HG02973 (cell line): ENCODE measurements at regions not wholly inside any gene's neighbourhood (a gene's known extent, or its start where the extent isn't known, plus 50 kb on each side); places are given as distances from the start of the nearest gene placed in this dataset.
"Not testable (repeated sequence)": the region's sequence is repeated elsewhere in the genome, so short reads cannot be mapped to it uniquely, and the experiment has no call there.

ENCODE experiments used
- ATAC-seq: cut with Tn5 transposase; IDR thresholded peaks from one replicate; pipeline ENCODE4 v1.9.1; 2021; ENCODE audit warnings: moderate library complexity; ENCODE audit not compliant: unreplicated experiment

DNA sequence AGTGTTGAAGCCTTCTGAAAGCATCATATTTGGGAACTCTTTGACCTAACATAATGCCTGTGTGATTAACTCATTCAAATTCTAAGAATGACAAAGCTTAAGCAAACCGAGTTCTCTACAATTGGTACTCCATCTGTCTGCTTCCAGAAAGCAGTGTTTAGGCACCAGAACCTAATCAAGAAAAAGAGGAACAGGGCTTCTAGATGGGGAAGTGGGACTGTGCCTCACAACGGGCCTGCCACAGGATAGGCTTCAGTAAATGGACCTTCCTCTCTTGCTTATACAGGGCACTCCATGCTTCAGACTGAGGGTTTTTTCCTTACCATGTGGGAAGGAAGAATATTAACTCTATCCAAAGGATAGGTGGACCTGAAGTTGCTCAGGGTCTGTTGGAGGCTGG lies 808.1 kb downstream of the XPNPEP1 start:
- no peak for ATAC-seq

DNA sequence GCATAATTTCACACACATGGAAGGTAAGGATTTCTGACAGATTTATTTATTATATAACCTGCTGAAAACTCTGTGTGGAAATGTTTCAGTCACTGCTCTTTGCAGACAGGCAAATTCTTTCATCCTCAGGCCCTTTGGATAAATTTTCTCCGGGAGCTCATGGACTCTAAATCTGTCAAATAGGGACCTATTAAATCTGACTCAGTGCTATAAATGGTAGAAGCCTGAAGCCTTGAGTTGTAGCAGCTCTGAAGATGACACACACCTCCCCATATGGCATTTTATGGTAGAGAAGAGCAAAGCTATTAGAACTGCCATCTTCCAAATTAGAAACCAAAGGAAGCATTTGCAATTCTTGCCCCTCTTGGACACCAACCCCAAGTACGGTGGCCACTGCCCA lies 808.7 kb downstream of the XPNPEP1 start:
- ATAC-seq: no peak

DNA sequence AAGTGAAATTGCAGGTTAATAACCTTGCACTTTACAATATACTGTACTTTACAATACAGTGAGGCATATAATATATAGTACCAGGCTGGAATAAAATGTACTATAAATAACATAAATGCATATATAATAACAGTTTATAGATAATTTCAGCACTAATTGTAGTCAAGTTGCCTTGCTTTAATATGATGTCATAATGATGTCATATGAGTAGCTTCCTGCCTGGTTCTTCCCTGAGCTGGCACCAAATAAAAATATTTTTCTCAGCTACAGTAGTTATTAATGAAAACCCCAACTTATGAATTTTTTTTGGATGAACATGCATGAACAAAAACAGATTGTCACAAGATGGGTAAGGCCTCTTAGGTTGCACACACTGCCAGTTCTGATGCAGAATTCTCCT lies 816.7 kb downstream of the XPNPEP1 start:
- no peak for ATAC-seq

DNA sequence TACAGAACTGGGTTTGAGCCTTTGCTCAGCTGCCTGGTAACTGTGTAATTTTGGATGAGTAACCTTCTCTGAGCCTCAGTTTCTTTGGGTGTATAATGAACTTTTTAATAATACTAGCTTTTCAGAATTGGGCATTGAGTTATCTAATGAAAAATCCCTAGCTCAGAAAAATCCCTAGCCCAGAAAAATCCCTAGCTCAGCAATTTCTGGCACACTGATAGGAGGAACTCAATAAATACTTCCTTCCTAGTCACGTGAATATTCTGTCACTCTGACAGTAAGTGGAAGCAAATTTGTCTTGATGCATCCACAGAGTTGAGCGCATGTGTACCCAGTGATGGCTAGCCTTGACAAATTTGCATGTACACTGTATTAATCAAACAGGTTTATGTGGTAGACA lies 817.6 kb downstream of the XPNPEP1 start:
- no peak for ATAC-seq

DNA sequence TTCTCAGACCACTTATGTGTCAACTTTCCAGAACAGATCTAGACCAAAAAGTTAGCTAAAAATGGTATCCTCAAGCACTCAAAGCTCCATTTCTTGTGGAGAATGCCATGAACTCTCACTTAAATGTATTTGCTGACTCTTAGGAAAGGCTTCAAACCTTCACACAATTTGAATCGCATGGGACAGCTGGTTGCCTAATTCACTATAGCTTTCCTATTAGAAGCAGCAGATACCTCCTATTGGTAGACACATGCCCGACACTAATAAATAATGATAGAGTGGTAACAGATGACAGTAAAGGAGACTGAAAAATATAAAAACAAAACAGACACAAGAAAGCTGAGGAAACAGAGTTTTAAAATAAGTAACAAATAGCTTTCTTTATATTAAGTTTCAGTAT lies 818.5 kb downstream of the XPNPEP1 start:
- ATAC-seq: no peak

DNA sequence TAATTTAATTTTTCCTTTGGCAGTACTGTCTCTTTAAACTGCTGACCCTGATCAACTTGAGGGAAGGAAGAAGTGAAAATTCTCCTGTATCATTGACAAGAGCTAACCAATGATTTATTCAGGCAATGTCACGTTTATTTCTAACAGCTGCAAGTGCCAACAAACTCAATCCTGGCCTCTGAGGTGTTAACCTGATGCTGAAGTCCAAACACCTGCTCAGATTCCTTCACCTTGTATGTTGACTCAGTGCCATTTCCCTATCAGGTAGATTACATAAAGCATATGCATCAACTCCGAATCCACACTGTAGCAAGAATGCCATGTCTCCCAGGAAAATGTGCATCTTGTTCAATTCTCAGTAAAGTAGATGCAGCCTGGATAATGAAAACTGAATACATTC lies 820.0 kb downstream of the XPNPEP1 start:
- ATAC-seq: no peak

DNA sequence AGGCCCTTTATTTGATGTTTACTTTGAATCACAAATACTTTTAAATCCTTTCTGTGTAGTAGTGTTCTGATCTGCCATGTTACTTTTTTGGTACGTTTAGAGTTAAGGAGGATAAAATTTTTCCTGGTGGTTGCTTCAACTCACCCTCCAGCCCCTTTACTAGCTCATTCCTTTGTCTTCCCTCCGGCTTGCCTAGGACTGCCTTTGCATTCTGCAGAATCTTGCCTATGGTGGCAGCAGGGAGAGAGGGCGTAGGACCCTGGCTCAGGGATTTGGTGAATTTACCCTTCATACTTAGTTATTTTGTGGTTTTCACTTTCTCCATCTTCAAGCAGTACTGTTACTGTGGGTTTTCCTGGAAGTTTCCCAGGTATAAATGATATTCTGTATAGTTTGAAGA lies 833.5 kb downstream of the XPNPEP1 start:
- no peak for ATAC-seq

DNA sequence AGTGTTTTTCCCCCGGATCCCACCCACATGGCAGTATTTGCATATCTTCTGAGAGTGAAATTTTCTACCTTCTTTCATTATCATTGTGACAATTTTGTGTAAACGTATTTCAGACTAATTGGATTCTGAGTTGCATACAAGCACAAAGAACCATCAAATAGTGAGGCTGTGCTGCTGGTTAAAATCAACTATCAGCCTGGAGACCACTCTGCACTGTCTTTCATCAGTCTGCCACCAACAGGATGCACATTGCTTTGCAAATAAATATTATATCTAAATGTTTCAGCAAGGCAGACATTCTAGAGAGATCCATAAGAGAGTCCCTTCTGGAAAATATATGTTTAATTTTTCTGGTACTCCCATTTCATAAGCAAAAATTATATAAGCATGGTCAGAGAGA lies 851.8 kb downstream of the XPNPEP1 start:
- no peak for ATAC-seq

DNA sequence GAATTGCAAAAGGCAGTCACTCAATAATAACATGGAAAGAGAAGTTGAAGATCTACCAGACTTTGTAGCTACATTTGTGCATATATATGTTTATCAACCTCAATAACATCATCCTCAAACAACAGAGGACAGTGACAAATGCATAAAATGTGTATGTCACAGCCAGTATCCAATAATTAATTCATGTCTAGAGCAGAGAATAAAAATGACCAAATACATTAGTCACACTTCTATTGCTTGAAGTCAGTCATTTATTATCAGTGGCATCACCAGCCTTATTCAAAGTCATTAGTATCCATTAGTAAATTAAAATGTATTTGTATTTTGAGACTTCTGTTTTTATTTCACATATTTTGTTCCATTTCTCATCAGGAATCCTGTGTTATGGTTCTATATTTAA lies 852.8 kb downstream of the XPNPEP1 start:
- ATAC-seq: no peak

DNA sequence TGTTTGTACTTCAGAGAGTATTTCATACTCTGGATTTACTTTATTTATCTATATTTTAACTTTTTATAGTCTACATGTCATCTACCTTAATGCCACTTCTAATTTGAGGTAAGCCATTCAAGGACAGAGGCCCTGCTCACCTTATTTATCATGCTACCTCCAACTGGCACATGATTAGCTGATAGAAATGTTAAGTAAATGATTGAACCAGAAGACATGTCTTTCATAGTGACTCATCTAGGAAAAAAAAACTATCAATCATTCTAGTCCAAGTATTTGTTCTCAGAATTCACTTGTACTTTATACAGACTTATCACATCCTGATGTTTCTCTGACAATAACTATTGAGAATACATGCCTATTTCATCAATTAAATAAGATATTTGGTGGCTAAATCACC lies 856.3 kb downstream of the XPNPEP1 start:
- no peak for ATAC-seq

DNA sequence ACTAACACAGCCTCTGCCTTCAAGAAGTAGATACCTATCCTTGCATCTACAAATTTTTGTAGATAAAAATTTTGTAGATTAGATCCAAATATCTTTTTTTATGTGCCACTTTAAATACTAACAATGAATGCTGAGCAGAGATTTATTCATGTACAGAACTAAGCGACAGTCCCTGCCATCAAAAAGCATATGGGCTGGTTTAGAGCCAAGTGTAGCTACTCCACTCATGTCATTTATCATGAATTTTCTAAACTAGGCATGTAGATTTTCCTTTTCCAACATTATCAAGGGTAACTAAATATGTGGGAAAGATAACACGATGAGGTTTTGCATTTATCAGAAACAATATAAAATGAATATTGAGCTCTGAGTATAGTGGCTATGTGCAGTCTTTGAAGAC lies 857.5 kb downstream of the XPNPEP1 start:
- no peak for ATAC-seq

DNA sequence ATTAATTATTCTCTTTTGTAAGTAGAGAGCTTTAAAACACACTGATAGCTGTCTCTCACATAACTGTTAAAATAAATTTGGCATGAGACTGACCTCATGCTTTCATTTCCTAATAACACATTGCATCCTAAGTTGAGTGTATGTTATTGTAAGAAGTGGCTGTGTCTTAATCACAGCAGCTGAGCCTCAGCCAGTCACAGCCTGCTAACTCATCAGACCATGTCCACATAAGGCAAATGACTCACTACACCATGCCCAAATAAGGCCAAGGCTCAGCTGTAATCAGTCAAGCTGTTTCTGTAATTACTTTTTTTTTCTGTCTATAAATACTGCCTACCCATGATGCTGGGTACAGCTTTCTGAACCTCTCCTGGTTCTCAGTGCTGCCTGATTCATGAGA lies 860.9 kb downstream of the XPNPEP1 start:
- ATAC-seq: peak; percentile 73

DNA sequence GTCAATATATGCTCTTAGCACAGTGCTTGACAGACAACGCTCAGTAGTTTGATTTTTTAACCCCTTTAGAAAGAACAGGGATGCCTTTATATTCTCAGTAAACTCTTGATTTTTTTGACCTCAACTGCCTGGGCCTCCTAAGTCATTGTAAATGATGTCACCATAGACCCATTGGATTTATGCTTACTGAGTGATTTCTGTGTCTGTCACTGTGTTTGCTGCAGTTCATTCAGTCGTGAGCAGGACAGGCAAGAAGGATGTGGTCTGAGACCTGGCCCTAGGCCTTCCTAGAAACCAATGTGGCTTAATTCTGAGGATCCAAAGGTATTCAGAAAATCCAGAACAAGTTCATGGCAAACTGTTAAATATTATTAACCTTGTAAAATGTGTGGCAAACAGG lies 868.1 kb downstream of the XPNPEP1 start:
- no peak for ATAC-seq

DNA sequence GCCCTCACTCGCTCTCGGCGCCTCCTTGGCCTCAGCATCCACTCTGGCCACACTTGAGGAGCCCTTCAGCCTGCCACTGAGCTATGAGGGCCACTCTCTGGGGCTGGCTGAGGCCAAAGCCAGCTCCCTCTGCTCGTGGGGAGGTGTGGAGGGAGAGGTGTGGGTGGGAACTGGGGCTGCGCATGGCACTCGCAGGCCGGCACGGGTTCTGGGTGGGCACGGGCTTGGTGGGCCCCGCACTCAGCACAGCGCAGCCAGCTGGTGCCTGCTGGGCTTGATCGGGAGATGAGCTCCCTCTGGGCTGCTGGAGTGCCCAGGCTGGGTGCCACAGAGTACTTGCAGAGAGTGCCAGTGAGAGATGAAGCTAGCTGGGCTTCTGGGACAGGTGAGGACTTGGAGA lies 875.5 kb downstream of the XPNPEP1 start:
- ATAC-seq: no peak

DNA sequence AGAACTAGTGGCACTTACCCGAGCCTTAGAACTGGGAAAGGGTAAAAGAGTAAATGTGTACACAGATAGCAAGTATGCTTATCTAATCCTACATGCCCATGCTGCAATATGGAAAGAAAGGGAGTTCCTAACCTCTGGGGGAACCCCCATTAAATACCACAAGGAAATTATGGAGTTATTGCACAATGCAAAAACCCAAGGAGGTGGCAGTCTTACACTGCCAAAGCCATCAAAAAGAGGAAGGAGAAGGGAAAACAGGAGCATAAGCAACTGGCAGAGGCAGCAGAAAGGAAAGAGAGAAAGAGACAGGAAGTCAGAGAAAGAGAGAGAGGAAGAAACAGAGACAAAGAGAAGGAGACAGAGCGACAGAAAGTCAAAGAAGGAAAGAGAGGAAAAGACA lies 876.9 kb downstream of the XPNPEP1 start:
- not testable (repeated sequence) for ATAC-seq

DNA sequence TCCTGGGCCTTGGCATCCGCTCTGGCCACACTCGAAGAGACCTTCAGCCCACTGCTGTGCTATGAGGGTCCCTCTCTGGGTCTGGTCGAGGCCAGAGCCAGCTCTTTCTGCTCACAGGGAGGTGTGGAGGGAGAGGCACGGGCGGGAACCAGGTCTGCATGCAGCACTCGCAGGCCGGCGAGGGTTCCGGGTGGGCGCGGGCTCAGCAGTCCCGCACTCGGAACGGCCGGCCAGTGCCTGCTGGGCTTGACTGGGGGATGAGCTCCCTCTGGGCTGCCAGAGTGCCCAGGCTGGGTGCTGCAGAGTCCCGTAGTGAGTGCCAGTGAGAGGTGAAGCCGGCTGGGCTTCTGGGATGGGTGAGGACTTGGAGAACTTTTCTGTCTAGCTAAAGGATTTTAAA lies 882.7 kb downstream of the XPNPEP1 start:
- no peak for ATAC-seq

DNA sequence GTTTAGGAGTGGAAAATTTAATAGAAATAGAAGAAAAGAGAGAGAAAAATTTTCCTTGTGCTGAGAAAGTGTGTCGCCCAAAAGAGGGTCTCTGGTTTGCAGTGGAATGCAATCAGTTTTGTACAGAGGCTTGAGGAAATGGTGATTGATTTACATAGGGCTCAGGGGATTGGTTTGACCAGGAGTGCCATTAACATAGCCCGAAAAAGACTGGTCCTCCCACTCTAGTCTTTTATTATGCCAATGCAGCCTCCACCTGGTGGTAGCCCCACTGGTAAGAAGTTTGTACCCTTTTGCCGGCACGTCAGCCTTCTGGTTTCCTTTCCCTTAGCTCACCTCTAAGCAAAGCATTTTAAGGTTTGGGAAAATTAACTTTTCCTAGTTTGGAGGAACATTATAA lies 885.3 kb downstream of the XPNPEP1 start:
- no peak for ATAC-seq

DNA sequence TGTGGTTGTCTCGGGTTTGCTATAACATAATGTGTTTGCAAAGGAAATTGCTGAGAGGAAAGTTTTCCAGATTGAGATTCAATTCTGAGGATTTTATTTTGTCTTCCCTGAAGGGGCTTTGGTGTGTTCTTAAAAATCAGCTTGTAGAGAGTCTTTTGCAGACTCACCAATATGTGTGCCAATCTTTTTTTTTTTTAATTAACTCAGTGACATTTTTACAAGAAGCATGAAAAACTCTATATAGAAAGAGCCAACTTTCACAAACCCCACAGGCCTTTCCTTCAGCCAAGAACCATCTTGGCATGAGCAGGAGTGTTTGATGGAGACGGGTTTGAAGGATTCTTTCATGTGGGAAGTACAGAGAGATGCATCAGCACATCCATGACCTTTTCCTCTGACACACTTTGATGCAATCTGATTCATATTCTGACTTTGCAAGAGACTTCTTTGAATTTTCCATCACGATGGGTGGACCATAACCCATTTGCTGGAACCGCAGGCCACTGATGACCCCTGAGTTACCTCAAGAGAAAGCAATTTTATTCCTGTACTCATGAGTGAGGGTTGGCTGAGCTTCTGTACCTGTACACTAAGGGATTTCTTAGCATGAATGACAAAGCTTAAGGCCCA lies 892.6 kb downstream of the XPNPEP1 start:
- ATAC-seq: no peak

DNA sequence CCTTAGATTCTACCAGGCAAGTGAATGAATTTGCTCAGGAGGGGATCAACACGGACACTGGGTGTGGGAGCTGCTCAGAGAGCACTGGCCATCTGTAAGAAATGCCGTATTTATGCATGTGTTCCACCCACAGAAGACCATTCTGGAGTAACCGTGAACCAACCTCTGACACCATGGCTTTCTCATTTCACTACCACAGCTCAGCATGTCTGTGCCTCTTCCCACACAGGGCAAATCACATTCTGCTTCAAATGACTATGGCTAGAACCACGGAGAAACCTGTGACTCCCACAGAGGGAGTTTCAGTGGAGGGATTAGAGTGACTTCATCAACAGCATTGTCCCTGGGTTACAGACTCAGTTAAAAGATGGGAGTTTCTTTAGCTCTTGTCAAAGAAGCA lies 893.4 kb downstream of the XPNPEP1 start:
- peak; percentile 66 for ATAC-seq

DNA sequence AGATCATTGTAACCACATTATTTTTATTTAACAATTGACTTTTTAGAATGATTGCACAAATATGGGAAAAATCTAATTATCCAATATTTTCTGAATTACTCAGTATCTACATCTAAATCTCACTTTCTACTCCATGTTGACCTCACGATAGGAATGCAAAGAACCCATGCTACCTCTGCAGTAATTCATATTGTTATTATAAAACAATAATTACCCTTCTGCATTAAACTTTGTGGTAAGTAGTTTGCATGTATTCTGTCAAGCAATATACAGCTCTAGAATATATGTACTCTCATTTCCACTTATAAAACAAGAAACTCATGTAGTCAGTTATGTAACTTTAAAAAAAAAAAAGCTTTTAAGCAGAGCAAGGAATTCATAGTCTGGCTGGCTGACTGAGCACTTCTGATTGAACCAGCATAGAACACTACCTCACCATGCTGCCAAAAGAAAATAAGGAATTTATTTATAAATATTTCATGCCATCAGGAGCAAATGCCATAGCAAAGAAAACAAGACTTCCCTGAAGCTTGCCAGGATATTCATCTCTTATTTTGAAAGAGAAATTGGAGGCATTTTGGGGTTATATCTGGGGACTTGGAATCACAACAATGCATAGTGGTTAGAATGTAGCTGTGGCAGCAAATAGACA lies 895.7 kb downstream of the XPNPEP1 start:
- ATAC-seq: no peak

DNA sequence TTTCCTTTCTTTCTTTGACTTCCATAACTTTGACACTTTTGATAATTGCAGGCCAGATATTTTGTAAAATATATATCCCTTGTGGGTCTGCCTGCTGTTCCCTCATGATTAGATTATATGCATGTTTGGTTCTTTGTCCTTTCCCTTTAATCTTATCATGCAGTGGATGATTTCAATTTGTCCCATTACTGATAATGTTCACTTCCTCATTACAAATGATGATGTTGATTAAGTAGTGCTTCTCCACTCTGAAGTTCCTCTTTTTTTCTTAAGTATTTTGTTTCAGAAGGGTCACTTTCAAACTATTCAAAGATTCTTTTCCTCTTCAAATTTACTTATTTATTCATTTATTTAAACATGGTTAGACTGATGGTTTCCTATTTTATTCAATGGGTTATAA lies 898.1 kb downstream of the XPNPEP1 start:
- ATAC-seq: no peak

DNA sequence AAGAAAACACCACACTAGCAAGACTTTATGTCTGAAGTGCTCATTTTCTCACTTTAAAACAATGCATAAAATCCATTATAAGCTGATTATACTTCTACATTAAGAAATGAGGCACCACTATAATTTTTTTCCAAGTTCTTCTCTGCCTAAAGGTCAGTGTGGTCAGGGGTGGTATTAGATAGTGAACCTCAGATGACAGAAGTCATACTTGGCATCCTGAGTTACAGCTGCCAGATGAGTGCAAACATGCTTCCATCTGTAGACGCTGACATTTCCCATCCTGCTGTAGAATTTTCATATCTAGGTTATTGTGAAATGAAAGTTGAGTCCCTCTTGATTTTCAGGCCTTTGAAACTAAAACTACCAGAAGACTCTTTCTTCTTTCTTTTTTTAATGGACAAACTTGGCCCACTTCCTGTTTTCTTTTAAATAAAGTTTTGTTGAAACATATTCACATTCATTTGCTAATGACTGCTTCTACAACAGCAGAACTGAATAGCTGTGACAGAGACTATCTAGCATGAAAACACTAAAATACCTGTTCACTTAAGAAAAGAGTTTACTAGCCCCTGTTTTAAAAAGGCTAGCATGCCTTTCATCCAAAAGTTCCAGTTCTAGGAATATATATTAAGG lies 900.8 kb downstream of the XPNPEP1 start:
- no peak for ATAC-seq

DNA sequence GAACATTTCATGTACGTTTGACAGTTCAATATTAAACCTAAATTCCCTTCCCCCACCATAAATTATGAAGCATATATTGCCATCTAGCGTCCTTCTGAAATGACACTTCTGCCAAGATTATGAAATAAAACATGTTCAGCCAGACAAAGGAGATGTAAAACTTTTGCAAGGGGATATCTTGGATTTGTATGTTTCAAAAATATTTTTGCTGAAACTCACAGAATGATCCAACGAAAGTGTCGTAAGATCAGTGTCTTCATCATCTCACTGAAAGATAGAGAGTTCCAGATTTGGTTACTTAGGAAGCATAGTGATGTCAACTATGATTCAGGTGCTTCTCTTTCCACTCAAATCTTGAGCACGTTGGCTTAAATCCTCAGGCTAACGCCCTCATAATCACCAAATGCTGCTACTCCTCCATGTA lies 904.3 kb downstream of the XPNPEP1 start:
- no peak for ATAC-seq
